Right kidney (tissue), 1 donor: ENCODE measurements at regions not wholly inside any gene's neighbourhood (a gene's known extent, or its start where the extent isn't known, plus 50 kb on each side); places are given as distances from the start of the nearest gene placed in this dataset.
"Not testable (repeated sequence)": the region's sequence is repeated elsewhere in the genome, so short reads cannot be mapped to it uniquely, and the experiment has no call there.

Source experiments
- DNase-seq: peaks from one replicate; pipeline ENCODE4 v3.0.0-alpha.2; 2016

DNA sequence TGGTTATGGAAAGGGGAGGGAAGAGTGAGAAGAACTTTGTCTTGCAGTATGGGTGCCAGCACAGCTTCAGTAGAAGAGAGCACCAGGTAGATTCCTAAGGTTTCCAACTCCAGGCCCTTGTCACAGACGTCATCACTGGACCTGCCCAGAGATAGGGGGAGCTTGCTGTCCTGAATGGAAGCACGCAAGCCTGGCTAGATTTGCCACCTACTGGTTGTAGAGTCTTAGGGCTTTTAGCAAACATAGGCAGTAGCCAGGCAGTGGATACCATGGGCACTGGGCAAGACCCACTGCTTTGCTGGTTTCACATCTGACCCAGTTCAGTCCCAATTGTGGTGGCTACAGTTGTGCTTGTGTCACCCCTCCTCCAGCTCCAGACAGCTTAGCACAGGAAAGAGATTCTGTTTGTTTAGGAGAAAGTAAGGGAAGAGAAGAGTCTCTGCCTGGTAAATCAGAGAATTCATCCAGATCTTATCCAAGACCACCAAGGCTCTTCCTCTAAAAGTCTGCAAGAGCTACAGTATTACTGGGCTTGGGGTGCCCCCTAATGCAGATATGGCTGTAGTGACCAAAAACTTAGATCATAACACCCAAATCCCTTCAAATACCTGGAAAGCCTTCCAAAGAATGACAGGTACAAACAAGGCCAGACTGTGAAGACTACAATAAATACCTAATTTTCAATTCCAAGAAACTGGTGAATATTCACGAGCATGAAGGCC, 158.9 kb downstream of the HINT1 start:
- DNase-seq = no peak

DNA sequence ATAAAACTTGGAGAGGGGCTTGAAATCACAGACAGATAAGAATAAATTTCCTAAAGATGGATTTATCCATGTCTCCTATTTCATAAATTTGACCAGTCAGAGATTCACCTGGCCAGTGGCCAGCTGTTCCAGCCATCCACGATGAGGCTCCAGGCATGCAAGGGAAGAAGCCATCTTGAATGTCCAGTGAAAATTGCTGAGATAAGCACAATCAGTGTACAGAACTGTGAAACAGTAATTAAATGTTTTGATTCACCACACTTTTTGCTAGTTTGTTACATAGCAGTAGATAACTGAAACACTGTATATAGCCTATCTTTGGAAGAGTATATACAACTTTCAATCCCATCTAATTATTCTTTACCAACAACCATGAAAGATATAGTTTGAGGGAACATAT, 163.5 kb downstream of the HINT1 start:
- no peak for DNase-seq

DNA sequence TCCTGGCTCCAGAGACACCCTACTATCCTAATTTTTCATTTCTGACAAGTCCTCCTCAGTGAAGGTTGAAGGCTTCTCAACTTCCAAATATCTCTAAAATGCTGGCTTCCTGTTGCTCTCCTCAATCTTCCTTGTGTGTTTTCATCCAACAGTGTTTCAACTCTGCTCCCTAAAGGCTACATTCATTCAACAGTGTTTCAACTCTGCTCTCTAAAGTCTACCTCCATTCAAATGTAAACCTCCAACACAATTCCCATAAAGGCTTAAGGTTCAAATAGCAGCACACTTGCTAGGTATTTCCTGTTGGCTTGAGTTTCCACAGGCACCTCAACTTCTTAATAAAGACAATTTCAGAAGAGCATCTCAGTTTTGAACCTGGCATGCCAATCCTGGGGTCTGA, 164.8 kb downstream of the HINT1 start:
- no peak for DNase-seq

DNA sequence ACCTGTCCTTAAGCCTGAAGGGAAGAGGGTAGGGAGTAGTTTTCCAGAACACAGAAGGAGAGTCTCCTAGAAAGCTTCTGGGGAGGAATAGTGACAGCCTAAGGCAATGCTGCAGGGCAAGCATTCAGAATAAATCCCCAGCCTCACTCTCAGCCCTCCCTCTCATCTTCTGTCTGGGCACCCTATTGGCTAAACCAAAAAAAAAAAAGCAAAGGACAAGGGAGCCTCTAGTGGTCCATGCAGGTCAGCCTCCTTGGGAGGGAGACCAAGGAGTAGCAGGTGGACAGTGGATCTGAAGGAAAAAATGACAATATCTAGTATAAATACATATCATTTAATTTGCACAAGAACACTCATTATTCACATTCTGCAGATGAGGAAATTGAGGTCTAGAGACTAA, 168.3 kb downstream of the HINT1 start:
- not testable (repeated sequence) for DNase-seq

DNA sequence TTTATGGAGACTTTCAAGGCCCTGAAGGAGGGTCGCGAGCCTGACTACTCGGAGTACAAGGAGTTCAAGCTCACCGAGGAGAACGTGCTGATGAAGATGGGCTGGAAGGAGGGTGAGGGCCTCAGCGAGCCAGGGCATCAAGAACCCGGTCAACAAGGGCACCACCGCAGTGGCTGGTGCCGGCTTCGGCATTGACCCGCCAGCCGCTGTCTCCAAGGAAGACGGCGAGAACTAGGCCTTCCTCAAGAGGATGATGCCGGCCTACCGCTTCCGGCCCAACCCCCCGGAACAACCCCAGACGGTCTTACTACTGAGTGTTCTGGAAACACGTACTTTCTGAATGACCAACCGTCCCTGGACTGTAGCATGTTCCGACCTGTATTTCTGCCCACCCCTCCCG, 169.2 kb downstream of the HINT1 start:
- no peak for DNase-seq

DNA sequence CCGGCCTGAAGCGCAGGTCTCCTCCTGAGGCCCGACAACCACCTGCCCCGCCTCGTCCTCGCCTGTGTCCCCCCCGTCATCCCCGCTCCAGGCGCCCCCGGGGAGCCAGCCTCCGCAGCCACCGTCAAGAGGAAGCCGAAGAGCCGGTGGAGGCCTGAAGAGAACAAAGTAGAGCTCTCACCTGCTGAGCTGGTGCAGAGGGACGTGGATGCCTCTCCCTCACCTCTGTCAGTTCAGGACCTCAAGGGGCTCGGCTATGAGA, 169.9 kb downstream of the HINT1 start:
- DNase-seq = no peak

DNA sequence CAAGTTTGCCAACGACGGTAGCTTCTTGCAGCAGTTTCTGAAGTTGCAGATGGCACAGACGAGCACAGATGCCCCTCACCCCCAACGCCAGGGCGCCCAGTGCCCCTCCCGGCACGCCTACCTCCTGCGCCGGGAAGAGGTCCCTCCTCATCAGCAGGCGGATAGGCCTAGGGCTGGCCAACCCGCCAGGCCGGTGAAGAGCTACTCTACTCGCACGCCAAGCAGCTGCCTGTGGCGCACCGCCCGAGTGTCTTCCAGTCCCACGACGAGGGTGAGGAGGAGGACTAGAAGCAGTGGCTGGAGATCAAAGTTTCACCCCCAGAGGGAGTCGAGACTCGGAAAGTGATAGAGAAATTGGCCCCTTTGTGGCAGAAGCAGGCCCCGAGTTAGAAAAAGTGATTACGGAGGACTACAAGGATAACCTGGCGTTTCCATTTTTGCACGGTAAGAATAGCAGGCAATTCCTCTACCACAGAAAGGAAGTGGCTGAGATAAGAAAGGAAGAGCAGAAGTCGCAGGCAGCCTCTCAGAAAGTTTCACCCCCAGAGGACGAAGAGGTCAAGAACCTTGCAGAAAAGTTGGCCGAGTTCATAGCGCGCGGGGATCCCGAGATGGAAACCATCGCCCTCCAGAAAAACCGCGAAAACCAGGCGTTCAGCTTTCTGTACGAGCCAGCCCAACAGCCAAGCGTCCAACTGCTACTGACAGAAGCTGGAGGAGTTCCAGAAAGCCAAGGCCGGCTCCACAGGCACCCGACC, 170.4 kb downstream of the HINT1 start:
- DNase-seq = no peak

DNA sequence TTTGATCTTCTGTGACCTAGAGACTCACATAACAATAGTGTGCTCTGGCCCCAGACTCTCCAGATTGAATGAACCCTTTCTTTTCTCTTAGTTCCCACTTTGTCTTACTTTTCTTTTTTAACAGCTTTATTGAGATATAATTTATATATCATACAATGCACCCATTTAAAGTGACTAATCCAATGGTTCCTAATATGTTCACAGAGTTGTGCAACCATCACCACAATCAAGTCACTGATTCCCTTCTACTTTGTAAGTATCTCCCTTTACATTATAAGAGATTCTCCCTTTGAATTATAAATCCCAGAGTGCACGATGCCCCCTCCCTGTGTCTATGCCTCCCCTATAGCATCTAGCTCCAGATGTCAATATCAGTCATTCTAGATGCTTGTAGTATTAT, 172.4 kb downstream of the HINT1 start:
- no peak for DNase-seq

DNA sequence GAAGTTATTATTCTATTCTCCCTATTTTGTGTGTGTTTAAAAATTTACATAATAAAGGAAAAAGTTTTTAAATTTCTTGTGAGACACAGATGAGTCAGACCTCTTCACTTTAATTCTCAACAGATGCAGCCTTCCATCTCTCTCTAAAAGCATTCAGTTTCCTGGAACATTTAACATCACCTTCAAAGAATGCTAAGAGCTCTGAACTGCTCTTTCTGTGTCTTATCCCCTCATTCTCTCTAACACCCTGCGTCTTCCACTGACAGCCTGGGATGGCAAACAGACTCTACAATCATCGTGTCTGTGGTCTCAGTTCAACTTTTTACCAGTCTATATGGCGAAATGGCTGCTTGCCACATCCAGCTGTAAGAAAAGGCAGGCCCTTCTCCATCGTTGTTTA, 173.0 kb downstream of the HINT1 start:
- DNase-seq = no peak

DNA sequence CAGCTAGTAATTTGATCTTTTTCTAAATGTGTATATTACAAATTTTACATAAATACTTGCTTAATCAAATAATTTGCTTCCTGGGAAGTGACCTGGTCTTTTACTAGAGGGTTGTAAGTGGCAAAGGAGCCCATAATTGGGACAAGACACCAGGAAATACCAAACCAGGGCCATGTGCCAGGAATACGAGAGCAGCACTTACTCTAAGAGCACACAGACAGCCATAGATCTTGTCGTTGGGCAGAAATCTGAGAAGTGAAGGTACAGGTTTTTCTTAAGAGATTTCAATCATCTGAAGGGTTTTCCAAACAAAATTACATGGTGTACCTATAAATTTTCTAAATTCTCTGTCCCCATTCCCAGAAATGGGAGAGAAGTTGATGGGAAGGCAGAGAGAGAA, 179.3 kb downstream of the HINT1 start:
- no peak for DNase-seq

DNA sequence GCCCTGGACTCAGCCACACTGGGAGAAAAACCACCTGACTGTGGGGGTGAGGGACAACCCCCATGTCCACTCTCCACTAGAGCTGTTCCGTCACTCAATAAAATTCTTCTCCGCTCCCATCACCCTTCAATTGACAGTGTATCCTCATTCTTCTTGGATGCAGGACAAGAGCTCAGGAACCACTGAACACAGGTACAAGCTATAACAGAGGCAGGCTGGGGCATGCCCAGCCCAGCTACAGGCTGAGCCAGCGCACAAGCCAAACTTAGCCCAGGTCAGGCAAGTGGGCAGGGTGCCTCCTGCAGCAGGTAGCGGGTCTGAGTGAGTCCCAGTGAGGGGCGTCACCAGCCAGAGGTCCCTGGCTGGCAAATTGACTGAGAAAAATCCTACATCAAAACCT, 183.4 kb downstream of the HINT1 start:
- DNase-seq = no peak

DNA sequence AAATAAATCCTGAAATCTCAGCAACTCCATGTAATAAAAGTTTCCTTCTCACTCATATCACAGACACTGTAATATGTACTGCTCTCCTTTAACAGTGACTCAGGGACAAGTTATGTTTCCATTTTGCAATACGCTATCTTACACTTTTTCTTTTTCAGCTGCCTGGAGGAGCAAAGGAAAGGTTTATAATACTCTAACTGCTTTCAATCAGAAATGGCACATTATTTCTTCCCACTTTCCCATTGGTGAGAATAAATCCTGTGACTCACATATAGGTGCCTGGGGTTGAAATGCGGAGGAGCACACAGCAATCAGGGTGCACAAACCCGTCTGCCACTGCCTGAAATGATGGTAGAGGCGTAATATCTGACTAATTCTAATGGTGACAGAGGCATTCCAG, 186.6 kb downstream of the HINT1 start:
- DNase-seq = no peak

DNA sequence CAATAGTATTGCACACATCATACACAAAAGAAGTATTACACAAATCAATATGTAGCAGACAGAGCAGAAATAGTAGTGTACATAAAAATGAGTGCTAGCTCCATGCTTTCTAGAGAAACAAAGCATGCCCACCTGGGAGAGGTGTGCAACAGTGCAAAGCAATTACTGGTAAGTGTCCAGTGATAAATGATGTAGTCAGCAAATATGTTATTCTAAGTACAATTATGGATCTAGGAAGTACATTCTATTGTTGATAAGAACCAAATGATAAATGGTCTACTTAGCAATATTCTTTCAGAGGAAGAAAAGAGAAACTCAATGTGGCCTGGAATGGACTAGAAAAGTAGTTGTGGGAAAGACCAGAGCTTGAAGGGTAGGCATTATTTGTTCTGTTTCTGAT, 188.6 kb downstream of the HINT1 start:
- DNase-seq = no peak

DNA sequence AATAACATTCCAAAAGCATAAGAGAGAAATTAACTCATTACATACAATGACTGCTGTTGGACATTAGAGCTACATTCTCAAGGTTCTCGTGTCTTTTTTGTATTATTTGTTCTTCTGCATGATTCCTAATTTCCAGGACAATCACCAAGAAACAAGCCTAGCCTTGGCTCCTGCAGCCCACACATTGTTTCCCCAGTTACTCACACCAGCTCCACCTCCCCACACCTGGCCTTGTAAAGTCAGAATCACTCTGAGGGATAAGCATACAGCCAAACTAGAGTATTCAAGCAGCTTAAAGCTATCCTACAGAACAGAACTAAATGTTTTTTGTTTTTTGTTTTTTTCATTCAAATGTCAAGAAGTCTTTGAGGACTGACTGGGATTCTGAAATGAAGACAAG, 189.2 kb downstream of the HINT1 start:
- DNase-seq = no peak

DNA sequence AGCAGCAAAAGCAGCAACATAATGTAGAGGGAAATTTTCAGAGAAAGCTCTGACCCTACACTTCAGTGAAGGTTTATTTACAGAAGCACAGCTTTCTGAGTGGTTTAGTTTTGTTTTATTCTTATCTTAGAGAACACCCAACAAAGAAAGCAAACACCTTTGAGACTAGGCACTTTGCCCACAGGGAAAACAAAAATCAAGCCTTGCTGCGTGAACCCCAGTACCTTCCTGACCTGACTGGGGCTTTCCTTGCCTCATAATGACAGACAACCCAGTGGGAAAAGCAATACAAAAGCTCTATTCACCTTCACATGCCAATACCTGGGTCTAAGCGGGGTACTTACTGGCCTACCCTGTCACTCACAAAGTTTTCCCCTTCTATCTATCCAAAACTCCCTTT, 189.8 kb downstream of the HINT1 start:
- DNase-seq = no peak

DNA sequence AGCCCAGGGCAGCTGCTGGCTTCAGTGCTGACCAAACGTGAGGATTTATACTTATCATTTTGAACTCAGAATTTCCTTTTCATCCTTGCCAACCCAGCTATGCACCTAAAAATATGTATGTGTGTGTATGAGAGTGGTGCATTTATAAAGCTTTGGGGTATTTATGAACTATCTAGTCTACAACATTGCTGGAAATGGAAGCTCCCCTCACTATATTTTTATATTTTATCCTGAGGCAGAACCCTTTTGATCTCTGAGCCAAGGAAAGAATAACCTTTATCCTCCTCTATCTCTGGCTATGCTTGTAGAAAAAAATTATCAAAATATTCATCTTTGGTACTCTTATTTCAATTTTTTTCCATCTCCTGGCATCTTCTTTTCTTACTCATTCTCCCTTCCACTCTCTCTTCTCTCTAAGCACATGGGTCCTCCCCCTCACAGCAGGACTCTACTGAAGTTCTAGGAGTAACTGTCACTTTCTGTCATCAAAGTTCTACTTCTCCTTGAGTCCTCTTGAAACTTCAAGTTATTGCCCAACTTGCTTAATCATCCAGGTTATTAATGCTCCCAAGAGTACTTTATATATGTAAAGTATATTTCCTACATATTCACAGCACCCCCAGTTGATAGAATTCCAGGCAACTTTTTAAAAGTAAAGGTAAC, 190.9 kb downstream of the HINT1 start:
- DNase-seq = no peak

DNA sequence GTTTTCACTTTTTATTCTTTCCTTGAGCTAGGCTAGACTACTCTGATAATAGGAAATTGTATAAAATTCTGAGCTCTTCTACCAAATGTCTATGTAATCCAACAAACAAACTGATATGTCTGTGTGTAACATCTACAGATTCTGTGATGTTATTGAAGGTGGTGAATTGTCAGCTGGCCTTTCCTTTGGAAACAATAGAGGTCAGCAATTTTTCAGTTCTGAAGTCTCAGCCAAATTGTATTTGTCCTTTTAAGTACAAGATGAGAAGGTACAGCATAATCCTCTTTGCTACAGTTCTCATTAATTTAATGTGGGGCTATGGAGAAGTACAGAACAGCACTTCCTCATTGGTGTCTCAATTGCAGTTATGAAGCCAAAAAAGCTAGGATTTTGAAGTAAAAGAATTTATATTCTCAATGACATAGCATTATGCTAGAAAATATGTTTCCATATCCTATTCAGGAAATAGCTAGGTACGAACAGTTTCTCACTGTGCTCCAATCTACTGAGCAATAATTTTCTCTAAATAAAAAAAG, 198.0 kb downstream of the HINT1 start:
- DNase-seq = no peak

DNA sequence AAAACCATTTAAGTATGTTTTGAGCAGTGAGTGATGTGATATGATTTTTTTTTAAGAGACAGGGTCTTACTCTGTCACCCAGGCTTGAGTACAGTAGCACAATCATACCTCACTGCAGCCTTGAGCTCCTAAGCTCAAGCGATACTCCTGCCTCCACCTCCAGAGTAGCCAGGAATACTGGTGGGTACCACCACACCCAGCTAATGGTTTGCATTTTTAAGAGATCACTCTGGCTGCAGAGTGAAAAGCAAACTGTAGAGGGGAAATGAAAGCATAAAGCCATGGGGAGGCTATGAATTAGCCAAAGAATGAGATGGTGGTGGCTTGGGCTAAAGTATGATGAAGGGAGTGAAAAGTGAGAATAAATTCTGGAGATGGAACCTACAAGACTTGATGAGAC, 199.1 kb downstream of the HINT1 start:
- DNase-seq = no peak

DNA sequence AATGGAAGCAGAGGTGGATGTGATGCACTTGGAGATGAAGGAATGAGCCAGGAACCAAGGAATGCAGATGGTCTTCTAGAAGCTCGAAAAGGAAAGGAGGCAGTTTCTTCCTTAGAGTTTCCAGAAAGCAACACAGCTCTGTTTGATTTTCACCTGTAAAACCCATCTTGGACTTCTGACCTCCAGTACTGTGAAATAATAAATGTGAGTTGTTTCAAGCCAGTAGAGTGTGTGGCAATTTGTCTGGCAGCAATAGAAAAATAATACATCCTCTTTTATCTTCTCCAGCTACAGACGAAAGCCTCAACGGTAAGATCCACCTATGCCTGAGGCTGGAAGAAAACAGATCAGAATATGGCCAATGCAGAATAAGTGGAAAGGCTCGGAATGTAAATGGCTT, 199.7 kb downstream of the HINT1 start:
- DNase-seq = no peak

DNA sequence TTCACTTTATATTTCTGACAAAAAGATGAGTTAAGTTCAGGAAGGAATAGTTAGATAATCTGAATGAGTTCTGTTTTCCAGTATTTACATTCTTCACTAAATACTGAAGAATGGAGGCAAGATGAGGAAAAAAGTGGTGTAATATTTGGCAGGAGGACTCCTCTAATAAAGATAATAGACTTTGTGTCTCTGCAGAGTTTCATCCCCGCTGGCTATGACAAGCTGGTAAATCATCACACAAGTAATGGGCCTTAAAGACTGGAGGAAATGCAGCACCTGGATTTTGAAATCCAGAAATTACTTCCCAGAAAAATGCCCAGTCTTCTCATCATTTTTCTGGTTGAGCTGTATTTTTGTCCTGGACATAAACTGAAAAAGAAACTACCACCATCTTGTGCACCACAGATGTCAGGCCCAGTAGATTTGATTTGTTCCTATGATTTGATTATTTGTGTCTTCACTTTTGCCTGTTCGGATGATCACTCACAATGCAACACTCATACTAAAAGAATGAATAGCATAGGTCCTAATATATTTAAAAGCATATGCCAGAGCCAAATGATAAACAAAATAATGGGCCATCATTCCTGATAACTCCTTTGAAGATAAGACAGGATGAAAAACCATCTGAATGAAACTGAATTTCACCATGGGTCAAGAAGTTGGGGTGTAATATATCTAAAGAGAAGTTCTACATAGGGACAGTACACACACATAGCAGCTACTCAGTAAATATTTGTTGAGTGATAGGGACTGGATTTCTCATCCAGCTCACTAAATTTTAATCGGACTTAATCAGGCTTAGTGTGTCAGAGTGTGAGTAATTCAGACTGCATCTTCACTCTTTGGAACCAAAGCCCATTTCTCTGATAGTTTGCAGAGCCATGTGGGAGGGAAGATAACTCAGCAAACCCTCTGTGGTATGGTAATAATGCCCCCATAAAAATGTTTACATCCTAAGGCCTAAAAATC, 200.5 kb downstream of the HINT1 start:
- DNase-seq = no peak

DNA sequence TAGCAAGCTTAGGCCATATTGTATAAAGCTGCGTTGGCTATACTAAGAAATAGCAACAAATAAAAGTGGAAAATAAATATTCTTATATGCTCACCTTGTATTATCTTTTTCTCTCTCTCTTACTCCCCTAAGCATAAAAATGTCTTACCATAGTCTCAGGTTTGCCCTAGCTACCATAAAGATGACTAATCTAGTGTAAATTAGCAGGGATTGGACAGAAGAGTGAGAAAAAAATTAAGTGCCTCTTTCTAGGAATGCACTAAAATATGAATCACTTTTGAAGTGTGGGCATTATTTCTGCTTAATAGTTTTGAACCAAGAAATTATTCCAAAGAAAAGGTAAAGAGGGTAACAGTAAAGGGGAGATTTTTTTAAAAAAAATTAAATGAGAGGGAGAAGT, 201.3 kb downstream of the HINT1 start:
- no peak for DNase-seq

DNA sequence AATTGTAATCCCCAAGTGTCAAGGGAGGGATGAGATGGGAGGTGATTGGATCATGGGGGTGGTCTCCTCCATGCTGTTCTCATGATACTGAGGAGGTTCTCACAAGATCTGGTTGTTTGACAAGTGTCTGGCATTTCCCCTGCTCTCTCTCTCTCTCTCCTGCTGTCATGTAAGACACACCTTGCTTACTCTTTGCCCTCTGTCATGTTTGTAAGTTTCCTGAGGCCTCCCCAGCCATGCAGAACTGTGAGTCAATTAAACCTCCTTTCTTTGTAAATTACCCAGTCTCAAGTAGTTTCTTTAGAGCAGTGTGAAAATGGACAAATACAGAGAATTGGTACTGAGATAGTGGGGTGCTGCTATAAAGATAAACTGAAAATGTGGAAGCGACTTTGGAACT, 207.9 kb downstream of the HINT1 start:
- no peak for DNase-seq

DNA sequence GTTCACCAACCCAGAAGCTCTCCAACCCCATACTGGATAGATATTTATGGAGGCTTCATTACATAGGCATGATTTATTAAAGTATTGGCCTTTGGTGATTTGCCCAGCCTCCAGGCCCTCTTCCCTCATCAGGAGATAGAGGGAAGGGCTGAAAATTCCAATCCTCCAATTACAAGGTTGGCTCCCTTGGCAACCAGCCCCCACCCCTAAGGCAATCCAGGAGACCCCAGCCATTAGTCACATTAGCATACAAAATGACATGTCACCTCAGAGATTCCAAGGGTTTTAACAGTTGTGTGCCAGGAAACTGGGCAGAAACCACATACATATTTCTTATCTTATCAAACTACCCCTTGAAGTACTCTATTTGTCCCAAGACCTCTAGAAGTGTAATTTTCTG, 210.0 kb downstream of the HINT1 start:
- no peak for DNase-seq
